HEK293 (cell line): ENCODE measurements at regions not wholly inside any gene's neighbourhood (a gene's known extent, or its start where the extent isn't known, plus 50 kb on each side); places are given as distances from the start of the nearest gene placed in this dataset.

Experiments
- BCL6B ChIP-seq: fragments of 450-650 bp; formaldehyde crosslinking; IDR thresholded peaks from 2 replicates; pipeline ENCODE4 v1.5.1; 2017; ENCODE audit warnings: missing biosample characterization, missing genetic modification characterization
- HOXC10 ChIP-seq: sonication (generic); formaldehyde crosslinking; IDR thresholded peaks from 2 replicates; pipeline ENCODE4 v1.8.1; 2023; ENCODE audit warnings: mild to moderate bottlenecking, missing genetic modification reagents
- HOXD13 ChIP-seq: sonication (generic); formaldehyde crosslinking; IDR thresholded peaks from 2 replicates; pipeline ENCODE4 v1.8.0; 2022; ENCODE audit warnings: missing genetic modification reagents, borderline replicate concordance
- KLF9 ChIP-seq: fragments of 450-650 bp; formaldehyde crosslinking; IDR thresholded peaks from 2 replicates; pipeline ENCODE4 v1.5.1; 2016; ENCODE audit warnings: missing biosample characterization, missing genetic modification characterization, low read depth
- OVOL3 ChIP-seq: fragments of 450-650 bp; formaldehyde crosslinking; IDR thresholded peaks from 2 replicates; pipeline ENCODE4 v1.5.1; 2016; ENCODE audit warnings: missing biosample characterization, missing genetic modification characterization
- PRDM1 ChIP-seq: fragments of 450-650 bp; formaldehyde crosslinking; IDR thresholded peaks from 2 replicates; pipeline ENCODE4; 2016; ENCODE audit warnings: missing biosample characterization, missing genetic modification characterization
- PRDM4 ChIP-seq: fragments of 450-650 bp; formaldehyde crosslinking; IDR thresholded peaks from 2 replicates; pipeline ENCODE4 v1.5.1; 2017; ENCODE audit warnings: missing biosample characterization, missing genetic modification characterization
- PRDM6 ChIP-seq: fragments of 450-650 bp; formaldehyde crosslinking; IDR thresholded peaks from 2 replicates; pipeline ENCODE4 v1.5.1; 2017; ENCODE audit warnings: missing biosample characterization, missing genetic modification characterization
- SETDB1 ChIP-seq: IDR thresholded peaks from one replicate; pipeline ENCODE4 v1.6.1; 2017; ENCODE audit warnings: mild to moderate bottlenecking, low read length, moderate library complexity, mixed read lengths; ENCODE audit not compliant: insufficient read length
- SP2 ChIP-seq: fragments of 450-650 bp; formaldehyde crosslinking; IDR thresholded peaks from 2 replicates; pipeline ENCODE4 v1.5.1; 2016; ENCODE audit warnings: missing biosample characterization, missing genetic modification characterization
- ZBTB20 ChIP-seq: fragments of 450-650 bp; formaldehyde crosslinking; IDR thresholded peaks from 2 replicates; pipeline ENCODE4 v1.5.1; 2016; ENCODE audit warnings: missing biosample characterization, missing genetic modification characterization
- ZNF133 ChIP-seq: fragments of 450-650 bp; formaldehyde crosslinking; IDR thresholded peaks from 2 replicates; pipeline ENCODE4 v1.5.1; 2016; ENCODE audit warnings: missing biosample characterization, missing genetic modification characterization
- ZNF138 ChIP-seq: fragments of 450-650 bp; formaldehyde crosslinking; IDR thresholded peaks from 2 replicates; pipeline ENCODE4 v1.5.1; 2016; ENCODE audit warnings: missing biosample characterization, missing genetic modification characterization, borderline replicate concordance
- ZNF274 ChIP-seq, 2 experiments: fragments of 200-500 bp in 1 of 2; fragments of 450-650 bp in 1 of 2; sonication (Bioruptor generic) in 1 of 2; formaldehyde crosslinking in 1 of 2; IDR thresholded peaks; 2 replicates each; pipeline versions ENCODE4 v1.5.1 to v1.6.1; 2014 to 2016; ENCODE audit warnings: borderline replicate concordance in 1 of 2, inconsistent platforms in 1 of 2, low read length in 1 of 2, missing biosample characterization in 1 of 2, missing genetic modification characterization in 1 of 2
- ZNF280D ChIP-seq: fragments of 450-650 bp; formaldehyde crosslinking; IDR thresholded peaks from 2 replicates; pipeline ENCODE4 v1.5.1; 2016; ENCODE audit warnings: missing biosample characterization, missing genetic modification characterization
- ZNF311 ChIP-seq: fragments of 450-650 bp; formaldehyde crosslinking; IDR thresholded peaks from 2 replicates; pipeline ENCODE4 v1.5.1; 2017; ENCODE audit warnings: missing biosample characterization, missing genetic modification characterization, borderline replicate concordance
- ZNF324 ChIP-seq: fragments of 450-650 bp; formaldehyde crosslinking; IDR thresholded peaks from 2 replicates; pipeline ENCODE4 v1.5.1; 2016; ENCODE audit warnings: missing biosample characterization, missing genetic modification characterization
- ZNF341 ChIP-seq: fragments of 450-650 bp; formaldehyde crosslinking; IDR thresholded peaks from 2 replicates; pipeline ENCODE4; 2016; ENCODE audit warnings: low read depth, missing biosample characterization, missing genetic modification characterization
- ZNF394 ChIP-seq: fragments of 450-650 bp; formaldehyde crosslinking; IDR thresholded peaks from 2 replicates; pipeline ENCODE4 v1.5.1; 2016; ENCODE audit warnings: missing biosample characterization, missing genetic modification characterization, mild to moderate bottlenecking, moderate library complexity, borderline replicate concordance
- ZNF398 ChIP-seq: fragments of 450-650 bp; formaldehyde crosslinking; IDR thresholded peaks from 2 replicates; pipeline ENCODE4 v1.5.1; 2017; ENCODE audit warnings: missing biosample characterization, missing genetic modification characterization
- ZNF426 ChIP-seq: fragments of 450-650 bp; formaldehyde crosslinking; IDR thresholded peaks from 2 replicates; pipeline ENCODE4 v1.5.1; 2017; ENCODE audit warnings: missing biosample characterization, missing genetic modification characterization, mild to moderate bottlenecking, inconsistent platforms, moderate library complexity
- ZNF521 ChIP-seq: fragments of 450-650 bp; formaldehyde crosslinking; IDR thresholded peaks from 2 replicates; pipeline ENCODE4 v1.5.1; 2017; ENCODE audit warnings: missing biosample characterization, mild to moderate bottlenecking, missing genetic modification characterization
- ZNF529 ChIP-seq: fragments of 450-650 bp; formaldehyde crosslinking; IDR thresholded peaks from 2 replicates; pipeline ENCODE4 v1.5.1; 2017; ENCODE audit warnings: missing genetic modification characterization, missing biosample characterization; ENCODE audit not compliant: insufficient replicate concordance
- ZNF623 ChIP-seq: fragments of 450-650 bp; formaldehyde crosslinking; IDR thresholded peaks from 2 replicates; pipeline ENCODE4 v1.5.1; 2016; ENCODE audit warnings: missing biosample characterization, missing genetic modification characterization
- ZNF639 ChIP-seq: fragments of 450-650 bp; formaldehyde crosslinking; IDR thresholded peaks from 2 replicates; pipeline ENCODE4 v1.5.1; 2016; ENCODE audit warnings: missing biosample characterization, missing genetic modification characterization
- ZNF777 ChIP-seq: fragments of 450-650 bp; formaldehyde crosslinking; IDR thresholded peaks from 2 replicates; pipeline ENCODE4 v1.5.1; 2017; ENCODE audit warnings: missing biosample characterization, missing genetic modification characterization, borderline replicate concordance
- ZXDB ChIP-seq: fragments of 450-650 bp; formaldehyde crosslinking; IDR thresholded peaks from 2 replicates; pipeline ENCODE4 v1.5.1; 2016; ENCODE audit warnings: missing biosample characterization, missing genetic modification characterization

- no peak for TF ChIP-seq ZNF133
- no peak for TF ChIP-seq ZNF426
- no peak for TF ChIP-seq ZNF639 (tag by site-specific recombination)
- TF ChIP-seq ZNF341 (tag by site-specific recombination), result peak; percentile 63
- TF ChIP-seq ZXDB (tag by site-specific recombination), result peak; percentile 95
- TF ChIP-seq ZNF777 (tag by site-specific recombination), result no peak
- TF ChIP-seq ZNF398 (tag by site-specific recombination), result peak; percentile 95
- no peak for TF ChIP-seq ZNF311 (tag by site-specific recombination)
- TF ChIP-seq SETDB1, result no peak
- no peak for TF ChIP-seq PRDM4 (tag by site-specific recombination)
- TF ChIP-seq BCL6B (tag by site-specific recombination), result no peak
- peak; percentile 57 for TF ChIP-seq SP2 (tag by site-specific recombination)
- TF ChIP-seq ZNF280D (tag by site-specific recombination), result peak; percentile 11; the same call in 1 of the 2 replicates
- no peak; the same call in 1 of the 2 replicates for TF ChIP-seq PRDM1 (tag by site-specific recombination)
- TF ChIP-seq PRDM6 (tag by site-specific recombination), result no peak
- TF ChIP-seq ZNF274 (IDR thresholded peaks at IDR 0.05; ENCODE audit: low read length), result no peak
- no peak for TF ChIP-seq ZNF274 (tag by site-specific recombination; IDR thresholded peaks at IDR 0.05; ENCODE audit: borderline replicate concordance)
- no peak for TF ChIP-seq ZNF529 (tag by site-specific recombination)
- TF ChIP-seq ZNF521 (tag by site-specific recombination), result no peak
- TF ChIP-seq ZNF138, result no peak
- peak; percentile 33; the same call in 1 of the 2 replicates for TF ChIP-seq ZNF394 (tag by site-specific recombination)
- no peak for TF ChIP-seq HOXC10
- no peak; the same call in 1 of the 2 replicates for TF ChIP-seq KLF9 (tag by site-specific recombination)
- TF ChIP-seq HOXD13 (CRISPR knock-in tag), result no peak
- TF ChIP-seq ZNF324, result no peak
- no peak for TF ChIP-seq ZNF623 (tag by site-specific recombination)
- no peak for TF ChIP-seq OVOL3 (tag by site-specific recombination)
- TF ChIP-seq ZBTB20 (tag by site-specific recombination), result peak; percentile 81
These were observed 140.1 kb downstream of the SMAD6 start (continued) for GRCh38 chr15:66841953-66842681.
